ES-I3 (cell line): ENCODE measurements at regions not wholly inside any gene's neighbourhood (a gene's known extent, or its start where the extent isn't known, plus 50 kb on each side); places are given as distances from the start of the nearest gene placed in this dataset.

Source experiments
- H3K36me3 ChIP-seq: 2 replicates; pipeline ENCODE4 v1.6.1; 2013; ENCODE audit warnings: mild to moderate bottlenecking, low read length, control low read depth, moderate library complexity; ENCODE audit not compliant: insufficient read depth
- H3K4me1 ChIP-seq: 2 replicates; pipeline ENCODE4 v1.6.1; 2013; ENCODE audit warnings: mild to moderate bottlenecking, control low read depth, low read length; ENCODE audit not compliant: insufficient read depth
- H3K9ac ChIP-seq: 2 replicates; pipeline ENCODE4 v1.6.1; 2013; ENCODE audit warnings: low read depth, mild to moderate bottlenecking, low read length, moderate library complexity
- H3K9me3 ChIP-seq: 2 replicates; pipeline ENCODE4 v1.6.1; 2013; ENCODE audit warnings: mild to moderate bottlenecking, low read length, moderate library complexity; ENCODE audit not compliant: control insufficient read depth, insufficient read depth

- H3K9me3 ChIP-seq, result no peaks in the 10 kb centered on the region
- H3K9ac ChIP-seq, result no peak overlapping the region
- no peaks in the 10 kb centered on the region for H3K4me1 ChIP-seq
- no peaks in the 10 kb centered on the region for H3K36me3 ChIP-seq
These were observed 793.7 kb upstream of the FANCL start for GRCh38 chr2:59034837-59035236.

- no peak overlapping the region for H3K9ac ChIP-seq
- no peaks in the 10 kb centered on the region for H3K36me3 ChIP-seq
- no peaks in the 10 kb centered on the region for H3K4me1 ChIP-seq
- no peaks in the 10 kb centered on the region for H3K9me3 ChIP-seq
These were observed 793.0 kb upstream of the FANCL start for GRCh38 chr2:59034106-59034505.

GRCh38 chr2:59033661-59034060 is 792.5 kb upstream of the FANCL start:
- H3K9ac ChIP-seq, result no peak overlapping the region
- no peaks in the 10 kb centered on the region for H3K4me1 ChIP-seq
- H3K9me3 ChIP-seq, result 0 out of 2 replicates have a peak, but pooled peaks cover 3% of the 10 kb centered on the region
- no peaks in the 10 kb centered on the region for H3K36me3 ChIP-seq

- H3K36me3 ChIP-seq, result no peaks in the 10 kb centered on the region
- H3K9ac ChIP-seq, result no peak overlapping the region
- H3K9me3 ChIP-seq, result 0 out of 2 replicates have a peak, but pooled peaks cover 3% of the 10 kb centered on the region
- no peaks in the 10 kb centered on the region for H3K4me1 ChIP-seq
These were observed 791.4 kb upstream of the FANCL start for GRCh38 chr2:59032499-59032898.

- H3K9ac ChIP-seq, result no peak overlapping the region
- no peaks in the 10 kb centered on the region for H3K36me3 ChIP-seq
- no peaks in the 10 kb centered on the region for H3K4me1 ChIP-seq
- H3K9me3 ChIP-seq, result 0 out of 2 replicates have a peak, but pooled peaks cover 3% of the 10 kb centered on the region
These were observed 787.9 kb upstream of the FANCL start for GRCh38 chr2:59029058-59029457.

- Histone ChIP-seq H3K4me1 (no peaks in the 10 kb centered on the region), H3K9ac (no peak overlapping the region), H3K36me3 (no peaks in the 10 kb centered on the region), H3K9me3 (0 out of 2 replicates have a peak, but pooled peaks cover 3% of the 10 kb centered on the region)
These were observed 786.2 kb upstream of the FANCL start for GRCh38 chr2:59027320-59027719.

GRCh38 chr2:59025157-59025757 is 784.1 kb upstream of the FANCL start:
- no peaks in the 10 kb centered on the region for H3K4me1 ChIP-seq
- no peak overlapping the region for H3K9ac ChIP-seq
- no peaks in the 10 kb centered on the region for H3K36me3 ChIP-seq
- H3K9me3 ChIP-seq, result 0 out of 2 replicates have a peak, but pooled peaks cover 3% of the 10 kb centered on the region

- no peaks in the 10 kb centered on the region for H3K4me1 ChIP-seq
- no peaks in the 10 kb centered on the region for H3K9me3 ChIP-seq
- no peak overlapping the region for H3K9ac ChIP-seq
- H3K36me3 ChIP-seq, result no peaks in the 10 kb centered on the region
These were observed 780.7 kb upstream of the FANCL start for GRCh38 chr2:59021786-59022185.

GRCh38 chr2:59019566-59020159 is 778.5 kb upstream of the FANCL start:
- Histone ChIP-seq H3K9ac (no peak overlapping the region), H3K4me1 (no peaks in the 10 kb centered on the region), H3K9me3 (peaks cover 3% of the 10 kb centered on the region; the same call in 1 of the 2 replicates), H3K36me3 (no peaks in the 10 kb centered on the region)

GRCh38 chr2:59018737-59019136 is 777.6 kb upstream of the FANCL start:
- peaks cover 3% of the 10 kb centered on the region; the same call in 1 of the 2 replicates for H3K9me3 ChIP-seq

GRCh38 chr2:59015027-59015426 is 773.9 kb upstream of the FANCL start:
- Histone ChIP-seq H3K36me3 (no peaks in the 10 kb centered on the region), H3K9me3 (peaks cover 3% of the 10 kb centered on the region; the same call in 1 of the 2 replicates), H3K9ac (no peak overlapping the region), H3K4me1 (no peaks in the 10 kb centered on the region)

More at GRCh38 chr2:59018737-59019136, 777.6 kb upstream of the FANCL start:
- H3K9ac ChIP-seq, result no peak overlapping the region
- no peaks in the 10 kb centered on the region for H3K36me3 ChIP-seq
- H3K4me1 ChIP-seq, result no peaks in the 10 kb centered on the region

GRCh38 chr2:59012971-59013370 is 771.8 kb upstream of the FANCL start:
- Histone ChIP-seq H3K4me1 (no peaks in the 10 kb centered on the region), H3K9ac (no peak overlapping the region), H3K9me3 (peaks cover 3% of the 10 kb centered on the region; the same call in 1 of the 2 replicates), H3K36me3 (no peaks in the 10 kb centered on the region)

- H3K36me3 ChIP-seq, result no peaks in the 10 kb centered on the region
- peaks cover 3% of the 10 kb centered on the region; the same call in 1 of the 2 replicates for H3K9me3 ChIP-seq
- no peak overlapping the region for H3K9ac ChIP-seq
- H3K4me1 ChIP-seq, result no peaks in the 10 kb centered on the region
These were observed 771.1 kb upstream of the FANCL start for GRCh38 chr2:59012234-59012633.

- Histone ChIP-seq H3K9ac (no peak overlapping the region), H3K9me3 (no peaks in the 10 kb centered on the region), H3K4me1 (no peaks in the 10 kb centered on the region), H3K36me3 (no peaks in the 10 kb centered on the region)
These were observed 767.8 kb upstream of the FANCL start for GRCh38 chr2:59008950-59009349.
